ENCODE measurements at regions not wholly inside any gene's neighbourhood (a gene's known extent, or its start where the extent isn't known, plus 50 kb on each side); places are given as distances from the start of the nearest gene placed in this dataset.

DNA sequence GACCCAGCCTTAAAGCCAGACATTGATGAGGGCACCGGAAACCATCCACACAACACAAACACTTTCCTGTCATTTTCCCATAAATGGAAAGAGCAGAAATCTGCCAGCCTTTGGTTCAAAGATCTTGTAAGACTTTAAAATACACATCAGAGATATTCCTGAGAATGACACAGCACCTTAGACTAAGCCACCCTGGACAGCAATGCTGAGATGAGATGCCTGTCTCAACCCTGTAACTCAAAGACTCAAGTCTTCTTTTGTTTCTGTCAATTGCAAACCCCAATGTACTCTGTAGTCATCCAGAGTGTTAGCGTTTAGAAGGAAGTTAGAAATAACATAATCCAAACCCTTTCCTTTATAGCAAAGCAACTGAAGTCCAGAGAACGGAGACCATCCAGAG is 119.2 kb downstream of the CCNA1 start:
- DNase-seq (ENCODE audit: low read depth, low spot score) = no peak

DNA sequence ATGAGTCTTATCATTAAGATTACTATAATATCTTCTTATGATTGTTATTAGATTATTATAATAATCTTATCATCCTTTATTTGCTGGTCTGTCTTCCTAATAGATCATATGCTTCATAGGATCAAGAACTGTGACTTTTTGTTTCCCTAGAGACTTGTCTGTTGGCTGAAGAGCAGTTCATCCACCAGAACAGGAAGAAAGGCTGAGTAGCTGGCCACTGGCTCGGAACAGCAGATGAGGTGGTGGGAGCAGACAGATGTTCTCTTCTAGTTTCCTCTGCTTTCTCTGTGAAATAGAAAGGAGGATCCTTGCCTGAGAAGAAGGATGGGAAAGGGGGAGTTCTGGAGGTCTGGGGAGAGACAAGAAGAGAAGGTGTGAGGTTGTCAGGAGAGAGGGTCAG is 120.0 kb downstream of the CCNA1 start:
- H3K79me2 ChIP-seq (ENCODE audit: control insufficient read depth, insufficient read depth, low read length) = no peaks in the 10 kb centered on the region
- no TSS peak for BruUV-seq (replicated peaks)
- intact Hi-C loops (cut with micrococcal nuclease) = no loop called here
- no peak overlapping the region for H3K4me2 ChIP-seq (ENCODE audit: insufficient read depth, low read length)
- no peak overlapping the region for H2AFZ ChIP-seq (ENCODE audit: low read depth, low read length)
- no peak overlapping the region for H3K4me3 ChIP-seq (replicated peaks in 1 of 3; ENCODE audit: insufficient read depth in 1 of 3, low read depth in 1 of 3, low read length in 3 of 3)
- FAIRE-seq = no peak
- H3K4me1 ChIP-seq (ENCODE audit: control insufficient read depth, extremely low read depth, insufficient read depth, low read length) = no peaks in the 10 kb centered on the region
- H4K20me1 ChIP-seq (replicated peaks; ENCODE audit: control insufficient read depth, extremely low read depth, insufficient read depth, low read length) = no peaks in the 10 kb centered on the region
- H3K27ac ChIP-seq (ENCODE audit: insufficient read depth, low read depth, low read length) = no peak overlapping the region
- H3K36me3 ChIP-seq (ENCODE audit: control insufficient read depth in 2 of 2, extremely low read depth in 1 of 2, insufficient read depth in 2 of 2, low read length in 2 of 2) = no peaks in the 10 kb centered on the region
- TF ChIP-seq EZH2 (IDR thresholded peaks at IDR 0.05; ENCODE audit: borderline replicate concordance, low read depth, low read length, severe bottlenecking) = no peak
- TF ChIP-seq POLR2A (IDR thresholded peaks at IDR 0.05; ENCODE audit: low read depth, low read length) = no peak
- TF ChIP-seq, protein P1, sequence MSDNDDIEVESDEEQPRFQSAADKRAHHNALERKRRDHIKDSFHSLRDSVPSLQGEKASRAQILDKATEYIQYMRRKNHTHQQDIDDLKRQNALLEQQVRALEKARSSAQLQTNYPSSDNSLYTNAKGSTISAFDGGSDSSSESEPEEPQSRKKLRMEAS (IDR thresholded peaks at IDR 0.05; ENCODE audit: insufficient read depth, insufficient read length) = no peak
- TF ChIP-seq FOS (IDR thresholded peaks at IDR 0.05; ENCODE audit: borderline replicate concordance, insufficient read depth, low read length) = no peak
- no peak for TF ChIP-seq JUN (IDR thresholded peaks at IDR 0.05; ENCODE audit: borderline replicate concordance, insufficient read depth, insufficient read length, low read depth)
- TF ChIP-seq MYC (IDR thresholded peaks at IDR 0.05; ENCODE audit: low read depth, low read length) = no peak
- no peak for TF ChIP-seq POLR2AphosphoS5 (IDR thresholded peaks at IDR 0.05; ENCODE audit: insufficient read depth, low read depth, low read length)
- TF ChIP-seq GATA2 (IDR thresholded peaks at IDR 0.05; ENCODE audit: insufficient read depth, insufficient read length, low read depth, low read length) = no peak
- TF ChIP-seq, protein P2, sequence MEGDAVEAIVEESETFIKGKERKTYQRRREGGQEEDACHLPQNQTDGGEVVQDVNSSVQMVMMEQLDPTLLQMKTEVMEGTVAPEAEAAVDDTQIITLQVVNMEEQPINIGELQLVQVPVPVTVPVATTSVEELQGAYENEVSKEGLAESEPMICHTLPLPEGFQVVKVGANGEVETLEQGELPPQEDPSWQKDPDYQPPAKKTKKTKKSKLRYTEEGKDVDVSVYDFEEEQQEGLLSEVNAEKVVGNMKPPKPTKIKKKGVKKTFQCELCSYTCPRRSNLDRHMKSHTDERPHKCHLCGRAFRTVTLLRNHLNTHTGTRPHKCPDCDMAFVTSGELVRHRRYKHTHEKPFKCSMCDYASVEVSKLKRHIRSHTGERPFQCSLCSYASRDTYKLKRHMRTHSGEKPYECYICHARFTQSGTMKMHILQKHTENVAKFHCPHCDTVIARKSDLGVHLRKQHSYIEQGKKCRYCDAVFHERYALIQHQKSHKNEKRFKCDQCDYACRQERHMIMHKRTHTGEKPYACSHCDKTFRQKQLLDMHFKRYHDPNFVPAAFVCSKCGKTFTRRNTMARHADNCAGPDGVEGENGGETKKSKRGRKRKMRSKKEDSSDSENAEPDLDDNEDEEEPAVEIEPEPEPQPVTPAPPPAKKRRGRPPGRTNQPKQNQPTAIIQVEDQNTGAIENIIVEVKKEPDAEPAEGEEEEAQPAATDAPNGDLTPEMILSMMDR (IDR thresholded peaks at IDR 0.05; ENCODE audit: extremely low read depth in 1 of 2, insufficient read depth in 1 of 2, low read depth in 1 of 2, low read length in 2 of 2) = no peak
- no peak overlapping the region for H3K9ac ChIP-seq (replicated peaks; ENCODE audit: extremely low read depth, insufficient read depth, low read length)
- no peaks in the 10 kb centered on the region for H3K9me3 ChIP-seq (replicated peaks; ENCODE audit: control insufficient read depth, insufficient read depth, low read length)
- H3K27me3 ChIP-seq (ENCODE audit: control insufficient read depth in 2 of 2, insufficient read depth in 2 of 2, low read length in 2 of 2) = no peaks in the 10 kb centered on the region
- CTCF ChIA-PET = no interaction called here
- no peak for DNase-seq (ENCODE audit: low read depth, low spot score)
- POLR2A ChIA-PET = no interaction called here
- no peaks in the 10 kb centered on the region for H3K9me1 ChIP-seq (replicated peaks; ENCODE audit: control insufficient read depth, extremely low read depth, insufficient read depth, low read length)
- dilution Hi-C loops (cut with MboI; ENCODE audit: extremely low pct_ligation_motif_present, low sequenced_read_pairs) = no loop called here

More for the DNA sequence above, 119.2 kb downstream of the CCNA1 start:
- Histone ChIP-seq H3K9me3 (replicated peaks; ENCODE audit: control insufficient read depth, insufficient read depth, low read length) (no peaks in the 10 kb centered on the region), H3K4me2 (ENCODE audit: insufficient read depth, low read length) (no peak overlapping the region), H2AFZ (ENCODE audit: low read depth, low read length) (no peak overlapping the region), H4K20me1 (replicated peaks; ENCODE audit: control insufficient read depth, extremely low read depth, insufficient read depth, low read length) (no peaks in the 10 kb centered on the region), H3K9ac (replicated peaks; ENCODE audit: extremely low read depth, insufficient read depth, low read length) (no peak overlapping the region), H3K36me3 (ENCODE audit: control insufficient read depth in 2 of 2, extremely low read depth in 1 of 2, insufficient read depth in 2 of 2, low read length in 2 of 2) (no peaks in the 10 kb centered on the region), H3K79me2 (ENCODE audit: control insufficient read depth, insufficient read depth, low read length) (no peaks in the 10 kb centered on the region), H3K27me3 (ENCODE audit: control insufficient read depth in 2 of 2, insufficient read depth in 2 of 2, low read length in 2 of 2) (no peaks in the 10 kb centered on the region), H3K4me3 (replicated peaks in 1 of 3; ENCODE audit: insufficient read depth in 1 of 3, low read depth in 1 of 3, low read length in 3 of 3) (no peak overlapping the region), H3K9me1 (replicated peaks; ENCODE audit: control insufficient read depth, extremely low read depth, insufficient read depth, low read length) (no peaks in the 10 kb centered on the region), H3K27ac (ENCODE audit: insufficient read depth, low read depth, low read length) (no peak overlapping the region), H3K4me1 (ENCODE audit: control insufficient read depth, extremely low read depth, insufficient read depth, low read length) (no peaks in the 10 kb centered on the region)
- ChIA-PET CTCF (no interaction called here), POLR2A (no interaction called here)
- no peak for FAIRE-seq
- BruUV-seq (replicated peaks) = no TSS peak
- TF ChIP-seq, protein P2 (IDR thresholded peaks at IDR 0.05; ENCODE audit: extremely low read depth in 1 of 2, insufficient read depth in 1 of 2, low read depth in 1 of 2, low read length in 2 of 2) = no peak
- TF ChIP-seq EZH2 (IDR thresholded peaks at IDR 0.05; ENCODE audit: borderline replicate concordance, low read depth, low read length, severe bottlenecking) (no peak), POLR2A (IDR thresholded peaks at IDR 0.05; ENCODE audit: low read depth, low read length) (no peak), FOS (IDR thresholded peaks at IDR 0.05; ENCODE audit: borderline replicate concordance, insufficient read depth, low read length) (no peak)
- dilution Hi-C loops (cut with MboI; ENCODE audit: extremely low pct_ligation_motif_present, low sequenced_read_pairs) (no loop called here), intact Hi-C loops (cut with micrococcal nuclease) (no loop called here)
